Hepatocyte (in vitro differentiated cells): ENCODE measurements at regions not wholly inside any gene's neighbourhood (a gene's known extent, or its start where the extent isn't known, plus 50 kb on each side); places are given as distances from the start of the nearest gene placed in this dataset.
"Not testable (repeated sequence)": the region's sequence is repeated elsewhere in the genome, so short reads cannot be mapped to it uniquely, and the experiment has no call there.

Experiments used
- DNase-seq: peaks from one replicate; pipeline ENCODE4 v3.0.0-alpha.2; 2016; ENCODE audit warnings: low spot score
- H2AFZ ChIP-seq: fragments of 200-600 bp; sonication (generic); 2 replicates; pipeline ENCODE4 v1.6.0; 2016; ENCODE audit warnings: antibody characterized with exemption, mild to moderate bottlenecking
- H3K27ac ChIP-seq: fragments of 200-600 bp; sonication (generic); 2 replicates; pipeline ENCODE4 v1.5.1; 2016; ENCODE audit warnings: mild to moderate bottlenecking
- H3K27me3 ChIP-seq: fragments of 200-600 bp; sonication (generic); 2 replicates; pipeline ENCODE4 v1.6.1; 2016
- H3K36me3 ChIP-seq: fragments of 200-600 bp; sonication (generic); replicated peaks from 2 replicates; pipeline ENCODE4 v1.5.1; 2016; ENCODE audit warnings: low read depth; ENCODE audit not compliant: insufficient read depth
- H3K4me1 ChIP-seq: fragments of 200-600 bp; sonication (generic); 2 replicates; pipeline ENCODE4 v1.5.1; 2016; ENCODE audit warnings: mild to moderate bottlenecking, moderate library complexity; ENCODE audit not compliant: insufficient read depth
- H3K4me2 ChIP-seq: fragments of 200-600 bp; sonication (generic); 2 replicates; pipeline ENCODE4 v1.6.0; 2016
- H3K4me3 ChIP-seq: fragments of 200-600 bp; sonication (generic); 2 replicates; pipeline ENCODE4 v1.5.1; 2016; ENCODE audit warnings: mild to moderate bottlenecking
- H3K79me2 ChIP-seq: fragments of 200-600 bp; sonication (generic); 2 replicates; pipeline ENCODE4 v1.6.0; 2017; ENCODE audit warnings: mild to moderate bottlenecking
- H3K9me2 ChIP-seq: fragments of 200-600 bp; sonication (generic); replicated peaks from 2 replicates; pipeline ENCODE4 v1.6.0; 2017; ENCODE audit warnings: mild to moderate bottlenecking; ENCODE audit not compliant: insufficient read depth
- H3K9me3 ChIP-seq: fragments of 200-600 bp; sonication (generic); 2 replicates; pipeline ENCODE4 v1.5.1; 2016; ENCODE audit warnings: low read depth, mild to moderate bottlenecking
- H4K20me1 ChIP-seq: fragments of 200-600 bp; sonication (generic); 2 replicates; pipeline ENCODE4 v1.6.0; 2016; ENCODE audit warnings: mild to moderate bottlenecking; ENCODE audit not compliant: insufficient read depth, poor library complexity, severe bottlenecking
- CTCF ChIP-seq: fragments of 200-600 bp; sonication (generic); IDR thresholded peaks from 2 replicates; pipeline ENCODE4 v1.5.1; 2016; ENCODE audit warnings: antibody characterized with exemption, mild to moderate bottlenecking; ENCODE audit not compliant: poor library complexity
- EZH2 ChIP-seq: fragments of 200-600 bp; sonication (generic); IDR thresholded peaks from 2 replicates; pipeline ENCODE4 v1.6.1; 2016; ENCODE audit warnings: antibody characterized with exemption, mild to moderate bottlenecking, borderline replicate concordance
- EZH2phosphoT487 ChIP-seq: fragments of 200-600 bp; sonication (generic); IDR thresholded peaks from one replicate; pipeline ENCODE4 v1.6.1; 2018; ENCODE audit warnings: antibody characterized with exemption, mild to moderate bottlenecking, low read depth, moderate library complexity; ENCODE audit not compliant: unreplicated experiment, severe bottlenecking
- WGBS: methylation state at CpG from one replicate; pipeline ENCODE4 v1.1.6; 2016; ENCODE audit warnings: low lambda C conversion rate; ENCODE audit errors: missing lambda C conversion rate; 5-methylcytosine and 5-hydroxymethylcytosine counted together

GRCh38 chr1:215406927-215407326 lies 160.2 kb upstream of the KCTD3 start:
- Histone ChIP-seq H4K20me1 (no peaks in the 10 kb centered on the region), H3K9me2 (no peaks in the 10 kb centered on the region), H3K27ac (no peak overlapping the region), H3K36me3 (no peaks in the 10 kb centered on the region), H3K4me3 (no peak overlapping the region), H3K4me2 (no peak overlapping the region), H3K79me2 (no peaks in the 10 kb centered on the region), H3K4me1 (no peaks in the 10 kb centered on the region), H3K27me3 (no peaks in the 10 kb centered on the region), H2AFZ (no peak overlapping the region), H3K9me3 (no peaks in the 10 kb centered on the region)
- TF ChIP-seq EZH2 (no peak), EZH2phosphoT487 (no peak), CTCF (no peak)
- 90% methylated on average over 4 of the region's 4 CpGs for WGBS
- DNase-seq = no peak

GRCh38 chr1:215407575-215407974 lies 159.5 kb upstream of the KCTD3 start:
- no peak for TF ChIP-seq EZH2phosphoT487
- no peak for TF ChIP-seq EZH2
- TF ChIP-seq CTCF = no peak
- 63% methylated on average over 2 of the region's 2 CpGs for WGBS

GRCh38 chr1:215409546-215409945 lies 157.6 kb upstream of the KCTD3 start:
- H3K9me2 ChIP-seq, H3K27ac ChIP-seq, H3K9me3 ChIP-seq, H3K79me2 ChIP-seq, H3K27me3 ChIP-seq, H2AFZ ChIP-seq, H3K4me1 ChIP-seq, DNase-seq, H3K4me2 ChIP-seq, H4K20me1 ChIP-seq, H3K4me3 ChIP-seq, H3K36me3 ChIP-seq: not testable (repeated sequence)
- WGBS = over 99% methylated on average over 4 of the region's 4 CpGs

More at GRCh38 chr1:215407575-215407974, 159.5 kb upstream of the KCTD3 start:
- no peak for DNase-seq
- Histone ChIP-seq H3K27ac (no peak overlapping the region), H4K20me1 (no peaks in the 10 kb centered on the region), H3K9me3 (no peaks in the 10 kb centered on the region), H3K4me3 (no peak overlapping the region), H3K27me3 (no peaks in the 10 kb centered on the region), H3K79me2 (no peaks in the 10 kb centered on the region), H3K4me2 (no peak overlapping the region), H3K36me3 (no peaks in the 10 kb centered on the region), H3K9me2 (no peaks in the 10 kb centered on the region), H2AFZ (no peak overlapping the region), H3K4me1 (no peaks in the 10 kb centered on the region)

- H3K36me3 ChIP-seq, H3K9me3 ChIP-seq, H3K27ac ChIP-seq, H3K4me1 ChIP-seq, H4K20me1 ChIP-seq, H3K9me2 ChIP-seq, DNase-seq, H2AFZ ChIP-seq, H3K4me2 ChIP-seq, H3K4me3 ChIP-seq, H3K79me2 ChIP-seq, H3K27me3 ChIP-seq: not testable (repeated sequence)
- WGBS = 90% methylated on average over 5 of the region's 5 CpGs
Measured at GRCh38 chr1:215415521-215415920, 151.6 kb upstream of the KCTD3 start.

- no peaks in the 10 kb centered on the region for H3K27me3 ChIP-seq
- H3K4me2 ChIP-seq = no peak overlapping the region
Measured at GRCh38 chr1:215416497-215416896, 150.6 kb upstream of the KCTD3 start.

More at GRCh38 chr1:215416497-215416896, 150.6 kb upstream of the KCTD3 start:
- H3K4me3 ChIP-seq = no peak overlapping the region
- H3K9me2 ChIP-seq = no peaks in the 10 kb centered on the region
- no peaks in the 10 kb centered on the region for H3K4me1 ChIP-seq
- DNase-seq = no peak
- 56% methylated on average over 2 of the region's 2 CpGs for WGBS
- TF ChIP-seq EZH2 (no peak), EZH2phosphoT487 (no peak), CTCF (no peak)
- H3K36me3 ChIP-seq = no peaks in the 10 kb centered on the region
- no peaks in the 10 kb centered on the region for H3K79me2 ChIP-seq
- no peaks in the 10 kb centered on the region for H3K9me3 ChIP-seq
- no peak overlapping the region for H3K27ac ChIP-seq
- H2AFZ ChIP-seq = no peak overlapping the region
- H4K20me1 ChIP-seq = no peaks in the 10 kb centered on the region
